ENCODE measurements at regions not wholly inside any gene's neighbourhood (a gene's known extent, or its start where the extent isn't known, plus 50 kb on each side); places are given as distances from the start of the nearest gene placed in this dataset.

- Histone ChIP-seq H3K36me3 (no peaks in the 10 kb centered on the region), H3K9me3 (no peaks in the 10 kb centered on the region), H3K4me3 (no peak overlapping the region), H3K4me1 (ENCODE audit: control insufficient read depth in 1 of 2, low read depth in 2 of 2) (no peaks in the 10 kb centered on the region), H3K27ac (no peak overlapping the region), H3K27me3 (replicated peaks; ENCODE audit: insufficient read depth) (no peaks in the 10 kb centered on the region)
- ATAC-seq (ENCODE audit: insufficient number of reproducible peaks, low FRiP score, low read depth): no peak
- no peak for DNase-seq (ENCODE audit: low spot score)
- no peak for TF ChIP-seq CTCF (IDR thresholded peaks at IDR 0.05)
These were observed 219.2 kb downstream of the PTPRC start for GRCh38 chr1:198858033-198858432.

- H3K4me1 ChIP-seq (ENCODE audit: control insufficient read depth in 1 of 2, low read depth in 2 of 2): no peaks in the 10 kb centered on the region
- TF ChIP-seq CTCF (IDR thresholded peaks at IDR 0.05): no peak
- H3K4me3 ChIP-seq: no peak overlapping the region
- H3K27ac ChIP-seq: no peak overlapping the region
- H3K27me3 ChIP-seq (replicated peaks; ENCODE audit: insufficient read depth): no peaks in the 10 kb centered on the region
- DNase-seq (ENCODE audit: low spot score) (no peak), ATAC-seq (ENCODE audit: insufficient number of reproducible peaks, low FRiP score, low read depth) (no peak)
- no peaks in the 10 kb centered on the region for H3K9me3 ChIP-seq
- no peaks in the 10 kb centered on the region for H3K36me3 ChIP-seq
These were observed 221.5 kb downstream of the PTPRC start for GRCh38 chr1:198860371-198860770.

GRCh38 chr1:198861636-198862035 is 222.8 kb downstream of the PTPRC start:
- Histone ChIP-seq H3K27ac (no peak overlapping the region), H3K36me3 (no peaks in the 10 kb centered on the region), H3K9me3 (no peaks in the 10 kb centered on the region), H3K27me3 (replicated peaks; ENCODE audit: insufficient read depth) (no peaks in the 10 kb centered on the region), H3K4me3 (no peak overlapping the region), H3K4me1 (ENCODE audit: control insufficient read depth in 1 of 2, low read depth in 2 of 2) (no peaks in the 10 kb centered on the region)
- ATAC-seq (ENCODE audit: insufficient number of reproducible peaks, low FRiP score, low read depth): no peak
- no peak for DNase-seq (ENCODE audit: low spot score)
- no peak for TF ChIP-seq CTCF (IDR thresholded peaks at IDR 0.05)

GRCh38 chr1:198864695-198865094 is 225.9 kb downstream of the PTPRC start:
- TF ChIP-seq CTCF (IDR thresholded peaks at IDR 0.05): no peak
- no peaks in the 10 kb centered on the region for H3K36me3 ChIP-seq
- no peak for DNase-seq (ENCODE audit: low spot score)
- H3K4me3 ChIP-seq: no peak overlapping the region
- H3K4me1 ChIP-seq (ENCODE audit: control insufficient read depth in 1 of 2, low read depth in 2 of 2): no peaks in the 10 kb centered on the region
- ATAC-seq (ENCODE audit: insufficient number of reproducible peaks, low FRiP score, low read depth): no peak
- H3K27ac ChIP-seq: no peak overlapping the region
- H3K9me3 ChIP-seq: no peaks in the 10 kb centered on the region
- no peaks in the 10 kb centered on the region for H3K27me3 ChIP-seq (replicated peaks; ENCODE audit: insufficient read depth)

GRCh38 chr1:198865319-198865718 is 226.5 kb downstream of the PTPRC start:
- H3K36me3 ChIP-seq: no peaks in the 10 kb centered on the region
- no peak overlapping the region for H3K4me3 ChIP-seq
- no peak for ATAC-seq (ENCODE audit: insufficient number of reproducible peaks, low FRiP score, low read depth)
- no peak for DNase-seq (ENCODE audit: low spot score)
- no peaks in the 10 kb centered on the region for H3K9me3 ChIP-seq
- H3K4me1 ChIP-seq (ENCODE audit: control insufficient read depth in 1 of 2, low read depth in 2 of 2): no peaks in the 10 kb centered on the region
- no peak for TF ChIP-seq CTCF (IDR thresholded peaks at IDR 0.05)
- H3K27ac ChIP-seq: no peak overlapping the region
- H3K27me3 ChIP-seq (replicated peaks; ENCODE audit: insufficient read depth): no peaks in the 10 kb centered on the region

All from thoracic aorta (tissue), 2 donors.